ENCODE measurements at regions not wholly inside any gene's neighbourhood (a gene's known extent, or its start where the extent isn't known, plus 50 kb on each side); places are given as distances from the start of the nearest gene placed in this dataset.

DNA sequence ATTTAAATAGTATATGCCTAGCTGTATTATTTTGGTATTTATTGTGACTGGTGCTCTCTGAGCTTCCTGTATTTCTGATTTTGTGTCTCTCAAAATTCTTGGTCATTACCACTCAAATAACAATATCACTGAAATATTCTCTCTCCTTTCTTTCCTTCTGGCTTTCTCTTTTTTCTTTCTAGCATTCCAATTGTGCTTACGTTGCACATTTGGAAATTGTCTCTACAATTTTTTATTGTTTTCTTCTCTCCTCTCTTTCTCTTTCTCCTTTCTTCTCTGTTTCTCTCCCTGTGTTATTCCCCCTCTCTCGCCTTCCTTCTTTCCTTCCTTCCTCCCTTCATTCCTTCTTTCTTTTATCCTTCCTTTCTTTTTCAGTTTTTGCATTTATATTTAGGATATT lies 89.6 kb upstream of the MCTP2 start:
- Histone ChIP-seq H3K56ac (replicated peaks; ENCODE audit: insufficient read length, low read depth, low read length) (no peak overlapping the region), H3K23ac (ENCODE audit: insufficient read length) (no peak overlapping the region), H3K4ac (replicated peaks; ENCODE audit: insufficient read length, low read depth, low read length) (no peak overlapping the region), H3K79me2 (ENCODE audit: control insufficient read depth in 1 of 2, insufficient read depth in 2 of 2, low read length in 2 of 2) (no peaks in the 10 kb centered on the region), H2AK5ac (ENCODE audit: low read depth, low read length) (no peak overlapping the region), H4K91ac (replicated peaks; ENCODE audit: insufficient read length, low read length) (no peak overlapping the region), H2BK20ac (ENCODE audit: low read length) (no peak overlapping the region), H3K36me3 (ENCODE audit: control insufficient read depth in 2 of 4, insufficient read depth in 4 of 4, low read length in 3 of 4) (no peaks in the 10 kb centered on the region), H2BK15ac (ENCODE audit: low read length) (no peak overlapping the region), H3K9me3 (ENCODE audit: insufficient read depth in 2 of 2, low read depth in 1 of 2, low read length in 1 of 2) (no peaks in the 10 kb centered on the region), H2AFZ (ENCODE audit: low read length) (no peak overlapping the region), H3K4me2 (ENCODE audit: insufficient read depth in 1 of 2, low read depth in 2 of 2, low read length in 2 of 2) (no peak overlapping the region), H3K79me1 (ENCODE audit: low read depth, low read length) (no peaks in the 10 kb centered on the region), H2BK120ac (replicated peaks; ENCODE audit: low read depth, low read length) (no peak overlapping the region), H4K8ac (ENCODE audit: extremely low read depth, insufficient read depth, low read length) (no peak overlapping the region), H2BK12ac (ENCODE audit: low read depth, low read length) (no peak overlapping the region), H3K18ac (ENCODE audit: extremely low read depth, low read length) (no peak overlapping the region), H3K4me1 (replicated peaks in 1 of 4; ENCODE audit: control insufficient read depth in 3 of 4, insufficient read depth in 4 of 4, low read length in 3 of 4) (no peaks in the 10 kb centered on the region), H3K23me2 (ENCODE audit: low read depth, low read length) (no peaks in the 10 kb centered on the region), H4K5ac (ENCODE audit: insufficient read length, low read depth, low read length) (no peak overlapping the region), H3K27ac (ENCODE audit: low read depth, low read length) (no peak overlapping the region), H3K27me3 (replicated peaks in 1 of 4; ENCODE audit: control insufficient read depth in 3 of 4, extremely low read depth in 1 of 4, insufficient read depth in 3 of 4, low read length in 3 of 4) (no peaks in the 10 kb centered on the region), H3K9ac (replicated peaks in 1 of 4; ENCODE audit: extremely low read depth in 1 of 4, low read depth in 3 of 4, low read length in 3 of 4) (no peak overlapping the region), H2BK5ac (ENCODE audit: low read depth, low read length) (no peak overlapping the region), H4K20me1 (replicated peaks in 1 of 2; ENCODE audit: control insufficient read depth in 1 of 2, insufficient read depth in 2 of 2, low read length in 2 of 2) (no peaks in the 10 kb centered on the region), H3K4me3 (ENCODE audit: extremely low read depth in 1 of 4, insufficient read depth in 2 of 4, low read depth in 3 of 4, low read length in 4 of 4) (no peak overlapping the region), H3K14ac (ENCODE audit: insufficient read length) (no peak overlapping the region)
- 87% methylated on average over 2 of the region's 2 CpGs; no CpG with 5 or more reads in 1 of the 2 experiments for WGBS, 2 experiments (ENCODE audit: extremely low coverage in 1 of 2, insufficient coverage in 1 of 2, insufficient read length in 1 of 2, insufficient replicate concordance in 2 of 2, low coverage in 1 of 2, low lambda C conversion rate in 2 of 2, missing lambda C conversion rate in 1 of 2)
- no peak for TF ChIP-seq BACH1 (IDR thresholded peaks at IDR 0.05; ENCODE audit: low read length)
- DNase-seq (ENCODE audit: low read depth in 1 of 2, low spot score in 2 of 2): no peak
- FAIRE-seq: no peak
- POLR2A ChIA-PET (ENCODE audit: partially characterized antibody): no interaction called here
- CTCF ChIA-PET (ENCODE audit: partially characterized antibody): interaction anchor here (1.7 kb wide), 1 partner anchor 22 kb away, joined by 8 read pairs; no protein-coding TSS in a partner anchor

All from H1 (cell line).